Amniotic stem cell (primary cell): ENCODE measurements at regions not wholly inside any gene's neighbourhood (a gene's known extent, or its start where the extent isn't known, plus 50 kb on each side); places are given as distances from the start of the nearest gene placed in this dataset.
A peak's percentile ranks its signal among the peaks of the same experiment; 100 is the strongest.

Experiments
- DNase-seq: peaks from one replicate; lab custom pipeline; 2025; lab: John Stamatoyannopoulos, UW

- DNase-seq: no peak
Measured at GRCh38 chr12:91968076-91968776, 177.4 kb downstream of the BTG1 start.

GRCh38 chr12:91967590-91967989 lies 178.1 kb downstream of the BTG1 start:
- no peak for DNase-seq

DNA sequence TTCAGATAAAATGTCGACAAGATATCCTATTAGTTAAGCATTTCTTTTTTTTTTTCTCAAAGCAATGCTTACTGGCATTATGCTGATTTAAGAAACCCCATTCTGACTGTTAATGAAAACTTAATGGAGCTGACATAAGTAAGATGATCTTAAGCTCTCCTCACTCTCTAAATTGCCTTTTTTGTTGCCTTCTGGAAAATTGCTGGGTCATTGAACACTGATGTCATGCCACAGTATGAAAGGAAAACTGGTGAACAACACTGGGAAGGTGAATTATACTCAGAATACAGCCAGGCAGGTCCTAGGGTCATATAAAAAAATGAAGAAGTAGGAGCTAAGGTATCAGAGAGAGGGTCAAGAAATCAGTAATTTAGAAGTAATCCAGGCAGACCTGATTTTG lies 179.9 kb downstream of the BTG1 start:
- no peak for DNase-seq

- no peak for DNase-seq
Measured at GRCh38 chr12:91964501-91964900, 181.1 kb downstream of the BTG1 start.

DNA sequence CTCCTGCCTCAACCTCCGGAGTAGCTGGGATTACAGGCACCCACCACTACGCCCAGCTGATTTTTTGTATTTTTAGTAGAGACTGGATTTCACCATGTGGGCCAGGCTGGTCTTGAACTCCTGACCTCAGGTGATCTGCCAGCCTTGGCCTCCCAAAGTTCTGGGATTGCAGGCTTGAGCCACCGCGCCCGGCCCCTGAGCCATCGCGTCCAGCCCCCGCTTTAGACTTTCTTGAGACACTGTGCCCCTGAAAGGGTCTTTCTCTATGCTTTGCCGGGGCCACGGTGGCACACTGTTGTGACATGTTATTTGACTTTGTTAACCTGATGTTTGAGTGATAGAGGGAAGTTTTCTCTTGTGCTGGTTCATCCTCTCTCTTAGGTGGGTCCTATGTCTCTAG lies 186.4 kb downstream of the BTG1 start:
- no peak for DNase-seq

DNA sequence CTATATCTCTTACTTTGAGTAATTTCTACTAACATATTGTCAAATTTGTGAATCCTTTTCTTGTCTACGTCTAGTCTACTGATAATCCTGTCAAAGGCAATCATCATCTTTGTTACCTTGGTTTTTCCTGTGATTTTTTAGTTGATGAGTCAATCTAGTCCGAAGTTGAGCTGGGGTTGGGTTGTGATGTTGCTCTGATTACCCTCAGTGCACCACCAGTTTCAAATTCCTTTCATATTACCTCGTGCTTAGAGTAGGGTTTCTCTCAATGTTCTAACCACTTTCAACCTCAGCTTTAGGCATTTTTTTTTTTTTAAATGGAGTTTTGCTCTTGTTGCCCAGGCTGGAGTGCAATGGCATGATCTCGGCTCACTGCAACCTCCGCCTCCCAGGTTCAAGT lies 186.8 kb downstream of the BTG1 start:
- DNase-seq: peak; percentile 23

DNA sequence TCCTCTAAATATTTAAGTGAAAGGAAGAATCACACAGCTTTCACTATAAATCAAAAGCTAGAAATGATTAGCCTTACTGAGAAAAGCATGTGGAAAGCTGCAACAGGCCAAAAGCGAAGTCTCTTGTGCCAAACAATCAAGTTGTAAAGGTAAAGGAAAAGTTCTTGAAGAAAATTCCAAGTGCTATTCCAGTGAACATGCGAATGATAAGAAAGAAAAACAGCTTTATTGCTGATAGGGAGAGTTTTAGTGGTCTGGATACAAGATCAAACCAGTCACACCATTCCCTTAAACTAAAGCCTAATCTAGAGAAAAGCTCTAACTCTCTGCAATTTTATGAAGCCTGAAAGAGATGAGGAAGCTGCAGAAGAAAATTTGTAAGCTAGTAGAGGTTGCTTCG lies 190.9 kb downstream of the BTG1 start:
- no peak for DNase-seq

- no peak for DNase-seq
Measured at GRCh38 chr12:91954326-91954725, 191.3 kb downstream of the BTG1 start.

DNA sequence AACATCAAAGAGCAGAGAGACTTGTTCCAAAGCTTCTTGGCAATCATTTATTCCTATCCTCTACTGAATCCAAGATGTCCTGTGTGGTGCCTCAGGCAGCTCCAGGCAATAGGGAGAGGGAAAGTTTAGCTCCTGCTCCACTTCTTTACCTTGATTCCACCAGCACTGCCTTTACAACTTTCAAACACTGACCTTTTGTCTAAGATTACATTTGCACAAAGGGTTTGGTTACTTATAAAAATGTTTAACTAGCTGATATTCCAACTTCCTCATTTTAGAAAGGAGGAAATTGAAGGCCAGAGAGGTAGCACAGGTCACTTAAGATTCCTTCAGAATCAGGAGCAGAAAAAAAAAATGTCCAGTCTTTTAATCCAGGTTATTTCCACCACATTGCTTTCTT lies 192.7 kb downstream of the BTG1 start:
- DNase-seq: no peak

- DNase-seq: no peak
Measured at GRCh38 chr12:91951571-91951970, 194.1 kb downstream of the BTG1 start.

- no peak for DNase-seq
Measured at GRCh38 chr12:91948504-91948903, 197.1 kb downstream of the BTG1 start.

DNA sequence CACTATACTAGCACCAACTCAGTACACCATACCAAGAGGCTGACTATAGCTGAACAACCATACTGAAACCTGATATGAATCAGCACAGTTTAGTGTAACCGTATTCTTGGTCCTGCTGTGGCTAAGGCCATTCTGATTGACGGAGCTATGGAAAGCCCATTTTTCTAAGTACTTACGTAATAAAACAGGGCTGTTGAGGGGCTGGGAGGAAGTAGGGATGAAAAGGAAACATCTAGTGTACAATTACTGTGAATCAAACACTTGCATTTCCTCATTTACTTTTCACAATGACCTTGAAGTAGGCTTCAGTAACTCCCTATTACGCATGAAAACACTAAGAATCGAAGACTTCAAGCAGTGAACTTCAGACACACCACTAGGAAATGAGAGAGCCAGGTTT lies 198.2 kb downstream of the BTG1 start:
- DNase-seq: no peak

DNA sequence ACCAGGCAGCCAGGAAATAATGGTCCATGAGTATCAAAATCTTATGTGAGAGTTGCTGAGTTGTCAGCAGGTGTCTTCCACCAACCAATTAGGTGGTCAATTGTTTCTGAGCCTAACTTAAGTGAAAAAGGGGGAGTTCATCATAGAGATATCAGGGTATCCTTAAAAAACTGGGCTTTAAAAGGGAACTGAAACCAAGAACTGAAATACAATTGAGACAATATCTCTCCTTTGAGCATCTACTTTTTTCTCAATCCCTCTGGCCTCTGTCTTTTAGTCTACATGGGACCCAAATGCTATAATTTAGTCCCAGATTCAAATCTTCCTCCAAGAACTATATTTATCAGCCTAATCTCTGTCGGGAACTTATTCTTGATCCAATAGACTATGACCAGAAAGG lies 201.0 kb downstream of the BTG1 start:
- no peak for DNase-seq

- DNase-seq: no peak
Measured at GRCh38 chr12:91940826-91941570, 204.6 kb downstream of the BTG1 start.

DNA sequence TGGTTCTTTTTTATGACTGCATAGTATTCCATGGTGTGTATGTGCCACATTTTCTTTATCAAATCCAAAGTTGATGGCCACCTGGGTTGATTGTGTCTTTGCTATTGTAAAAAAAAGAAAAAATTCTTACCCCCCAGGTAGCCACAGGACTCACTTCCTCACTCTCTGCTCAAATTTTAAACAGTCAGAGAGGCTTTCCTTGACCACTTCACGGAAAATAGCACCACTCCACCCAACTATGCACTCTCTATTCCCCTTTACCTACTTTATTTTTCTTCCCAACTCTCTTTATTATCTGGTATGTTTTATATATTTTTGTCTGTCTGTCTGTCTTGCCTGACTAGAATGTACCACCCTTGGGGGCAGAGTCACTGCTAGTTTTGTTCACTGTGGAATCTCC lies 205.3 kb downstream of the BTG1 start:
- DNase-seq: no peak

DNA sequence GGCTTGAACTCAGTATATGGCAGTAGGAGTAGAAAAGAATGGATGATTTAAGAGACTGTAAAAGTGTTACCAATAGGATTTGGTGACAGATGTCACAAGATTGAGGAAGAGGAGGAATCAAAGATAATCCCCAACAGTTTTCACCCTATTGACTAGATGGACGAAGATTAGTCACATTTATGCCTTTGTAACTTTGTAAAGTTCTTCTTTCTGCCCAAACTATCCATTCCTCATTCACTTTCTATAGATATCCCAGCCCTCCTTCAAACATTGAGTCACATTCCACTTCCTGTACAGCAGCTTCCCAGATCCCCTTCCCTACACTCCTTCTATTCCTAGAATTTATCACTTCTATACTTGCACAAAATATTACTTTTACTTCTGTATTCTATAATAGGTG lies 207.9 kb downstream of the BTG1 start:
- no peak for DNase-seq

DNA sequence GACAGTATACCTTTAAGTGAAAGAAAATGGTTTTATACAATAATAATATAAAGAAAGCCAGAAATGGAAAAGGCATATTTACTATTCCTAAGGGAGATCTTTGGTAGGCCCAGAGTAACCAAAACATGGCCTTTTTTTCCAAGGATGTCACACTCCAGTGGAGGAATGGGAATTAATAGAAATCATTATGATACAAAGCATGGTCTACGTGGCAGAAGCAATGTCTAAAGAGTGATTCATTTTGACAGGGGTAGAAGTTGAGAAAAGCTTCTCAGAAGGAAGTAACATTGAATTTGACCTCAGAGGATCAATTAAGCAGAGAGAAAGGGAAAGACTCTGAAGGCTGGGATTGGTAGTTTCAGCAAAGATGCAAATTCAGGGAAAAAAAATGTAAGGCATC lies 208.6 kb downstream of the BTG1 start:
- DNase-seq: no peak

GRCh38 chr12:91935296-91935695 lies 210.3 kb downstream of the BTG1 start:
- no peak for DNase-seq

DNA sequence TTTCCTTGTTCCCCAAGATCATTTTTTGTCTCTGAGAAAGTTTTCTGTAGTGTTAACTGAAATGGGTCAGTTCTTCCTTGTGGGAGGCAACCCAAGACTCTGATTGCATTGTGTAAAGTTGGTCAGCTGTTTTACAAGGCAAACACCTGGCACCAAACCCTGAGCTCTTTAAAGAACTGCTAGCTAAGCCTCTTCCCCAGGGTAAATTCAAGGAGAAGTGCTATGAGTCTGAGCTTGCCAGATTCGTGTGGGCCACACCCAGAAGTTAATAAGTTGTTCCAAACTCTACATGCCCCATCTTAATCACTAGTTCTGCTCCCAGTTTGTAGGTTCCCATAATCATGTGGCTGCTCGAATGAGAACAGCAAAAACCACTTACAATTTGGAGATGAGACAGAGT lies 214.5 kb downstream of the BTG1 start:
- no peak for DNase-seq

GRCh38 chr12:91928501-91928900 lies 217.1 kb downstream of the BTG1 start:
- no peak for DNase-seq

GRCh38 chr12:91926848-91927247 lies 218.8 kb downstream of the BTG1 start:
- DNase-seq: no peak

GRCh38 chr12:91924827-91925226 lies 220.8 kb downstream of the BTG1 start:
- DNase-seq: no peak

DNA sequence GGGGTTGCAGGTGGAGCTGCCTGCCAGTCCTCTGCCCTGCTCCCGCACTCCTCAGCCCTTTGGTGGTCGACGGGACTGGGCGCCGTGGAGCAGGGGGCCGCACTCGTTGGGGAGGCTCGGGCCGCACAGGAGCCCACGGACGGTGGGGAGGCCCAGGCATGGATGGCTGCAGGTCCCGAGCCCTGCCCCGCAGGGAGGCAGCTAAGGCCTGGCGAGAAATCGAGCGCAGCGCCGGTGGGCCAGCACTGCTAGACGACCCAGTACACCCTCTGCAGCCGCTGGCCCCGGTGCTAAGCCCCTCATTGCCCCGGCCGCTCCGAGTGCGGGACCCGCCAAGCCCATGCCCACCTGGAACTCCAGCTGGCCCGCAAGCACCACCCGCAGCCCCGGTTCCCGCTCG lies 221.8 kb downstream of the BTG1 start:
- no peak for DNase-seq

- no peak for DNase-seq
Measured at GRCh38 chr12:91922674-91923073, 223.0 kb downstream of the BTG1 start.
